GM23248 (cell line): ENCODE measurements at regions not wholly inside any gene's neighbourhood (a gene's known extent, or its start where the extent isn't known, plus 50 kb on each side); places are given as distances from the start of the nearest gene placed in this dataset.

Experiments used
- DNase-seq: peaks from one replicate; pipeline ENCODE4 v3.0.0-alpha.2; 2015
- H2AFZ ChIP-seq: fragments of 200-600 bp; sonication (generic); 2 replicates; pipeline ENCODE4 v1.6.1; 2016; ENCODE audit warnings: antibody characterized with exemption
- H3F3A ChIP-seq: fragments of 200-600 bp; sonication (generic); 2 replicates; pipeline ENCODE4 v1.6.1; 2016; ENCODE audit warnings: mild to moderate bottlenecking, antibody characterized with exemption, mixed run types; ENCODE audit not compliant: insufficient read depth
- H3K27ac ChIP-seq: fragments of 200-600 bp; sonication (generic); 2 replicates; pipeline ENCODE4 v1.5.1; 2016; ENCODE audit warnings: mild to moderate bottlenecking
- H3K27me3 ChIP-seq: fragments of 200-600 bp; sonication (generic); replicated peaks from 2 replicates; pipeline ENCODE4 v1.6.1; 2016; ENCODE audit warnings: mild to moderate bottlenecking; ENCODE audit not compliant: insufficient read depth
- H3K36me3 ChIP-seq: fragments of 200-600 bp; sonication (generic); 2 replicates; pipeline ENCODE4 v1.6.1; 2016; ENCODE audit warnings: low read depth, mild to moderate bottlenecking
- H3K4me1 ChIP-seq: fragments of 200-600 bp; sonication (generic); 2 replicates; pipeline ENCODE4 v1.6.1; 2016; ENCODE audit warnings: mild to moderate bottlenecking; ENCODE audit not compliant: insufficient read depth
- H3K4me2 ChIP-seq: fragments of 200-600 bp; sonication (generic); one replicate; pipeline ENCODE4 v1.6.1; 2016; ENCODE audit warnings: mild to moderate bottlenecking; ENCODE audit not compliant: unreplicated experiment
- H3K4me3 ChIP-seq: fragments of 200-600 bp; sonication (generic); 2 replicates; pipeline ENCODE4 v1.5.1; 2016; ENCODE audit warnings: mild to moderate bottlenecking
- H3K79me2 ChIP-seq: fragments of 200-600 bp; sonication (generic); 2 replicates; pipeline ENCODE4 v1.6.1; 2016; ENCODE audit warnings: mild to moderate bottlenecking; ENCODE audit not compliant: insufficient read depth
- H3K9ac ChIP-seq: fragments of 200-600 bp; sonication (generic); 2 replicates; pipeline ENCODE4 v1.6.1; 2016; ENCODE audit warnings: mild to moderate bottlenecking
- H3K9me2 ChIP-seq: fragments of 200-600 bp; sonication (generic); 2 replicates; pipeline ENCODE4 v1.6.1; 2016; ENCODE audit warnings: mixed run types, mild to moderate bottlenecking, moderate library complexity; ENCODE audit not compliant: insufficient read depth
- H3K9me3 ChIP-seq: fragments of 200-600 bp; sonication (generic); one replicate; pipeline ENCODE4 v1.6.1; 2017; ENCODE audit warnings: low read depth
- H4K20me1 ChIP-seq: fragments of 200-600 bp; sonication (generic); 2 replicates; pipeline ENCODE4 v1.6.0; 2016; ENCODE audit not compliant: insufficient read depth
- EZH2 ChIP-seq: fragments of 200-600 bp; sonication (generic); IDR thresholded peaks from 2 replicates; pipeline ENCODE4 v1.6.1; 2018; ENCODE audit warnings: antibody characterized with exemption, mild to moderate bottlenecking; ENCODE audit not compliant: insufficient read depth, poor library complexity, severe bottlenecking
- EZH2phosphoT487 ChIP-seq: fragments of 200-600 bp; sonication (generic); IDR thresholded peaks from 2 replicates; pipeline ENCODE4 v1.6.1; 2018; ENCODE audit warnings: antibody characterized with exemption, moderate library complexity, mild to moderate bottlenecking, low read depth; ENCODE audit not compliant: insufficient read depth
- WGBS, 2 experiments: methylation state at CpG; one replicate each; pipeline ENCODE4 v1.1.6; 2015 to 2017; ENCODE audit warnings: low lambda C conversion rate in 2 of 2, low coverage in 1 of 2; ENCODE audit errors: missing lambda C conversion rate in 2 of 2; 5-methylcytosine and 5-hydroxymethylcytosine counted together
- in situ Hi-C: fragments of 300-500 bp; cut with MboI; formaldehyde crosslinking; loops from 2 replicates; pipeline ENCODE4 v1.15.0; 2020

DNA sequence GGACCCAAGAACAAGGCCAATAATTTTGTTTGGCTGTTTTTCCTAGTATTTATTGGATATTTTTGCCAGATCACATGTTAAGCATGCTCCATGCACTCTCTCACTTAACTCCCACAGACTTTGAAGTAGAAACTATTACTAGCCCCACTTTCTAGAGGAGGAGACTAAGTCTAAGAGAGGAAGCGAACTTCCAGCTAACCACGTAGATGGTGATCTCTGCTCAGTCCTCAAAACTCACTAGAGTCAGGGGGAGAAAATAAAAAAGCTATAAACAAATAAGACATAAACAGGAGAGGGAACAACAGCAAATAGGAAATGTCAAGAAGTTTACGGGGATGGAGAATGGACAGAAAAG lies 481.0 kb upstream of the PROK2 start:
- Histone ChIP-seq H3K4me2 (no peak overlapping the region), H3K27me3 (no peaks in the 10 kb centered on the region), H3K9me3 (no peaks in the 10 kb centered on the region), H3K4me3 (no peak overlapping the region), H4K20me1 (no peaks in the 10 kb centered on the region), H2AFZ (no peak overlapping the region), H3K9me2 (no peaks in the 10 kb centered on the region), H3K36me3 (no peaks in the 10 kb centered on the region), H3F3A (no peaks in the 10 kb centered on the region; the same call in 1 of the 2 replicates), H3K9ac (no peak overlapping the region), H3K79me2 (no peaks in the 10 kb centered on the region), H3K4me1 (peaks cover 13% of the 10 kb centered on the region), H3K27ac (no peak overlapping the region)
- 45 to 46% methylated on average over 3 of the region's 3 CpGs for WGBS, 2 experiments
- TF ChIP-seq EZH2, result no peak
- no peak for TF ChIP-seq EZH2phosphoT487
- in situ Hi-C loops, result loop anchor here (10.0 to 25.0 kb wide), 2 partner anchors 311 to 554 kb away; no protein-coding TSS in a partner anchor
- no peak for DNase-seq

DNA sequence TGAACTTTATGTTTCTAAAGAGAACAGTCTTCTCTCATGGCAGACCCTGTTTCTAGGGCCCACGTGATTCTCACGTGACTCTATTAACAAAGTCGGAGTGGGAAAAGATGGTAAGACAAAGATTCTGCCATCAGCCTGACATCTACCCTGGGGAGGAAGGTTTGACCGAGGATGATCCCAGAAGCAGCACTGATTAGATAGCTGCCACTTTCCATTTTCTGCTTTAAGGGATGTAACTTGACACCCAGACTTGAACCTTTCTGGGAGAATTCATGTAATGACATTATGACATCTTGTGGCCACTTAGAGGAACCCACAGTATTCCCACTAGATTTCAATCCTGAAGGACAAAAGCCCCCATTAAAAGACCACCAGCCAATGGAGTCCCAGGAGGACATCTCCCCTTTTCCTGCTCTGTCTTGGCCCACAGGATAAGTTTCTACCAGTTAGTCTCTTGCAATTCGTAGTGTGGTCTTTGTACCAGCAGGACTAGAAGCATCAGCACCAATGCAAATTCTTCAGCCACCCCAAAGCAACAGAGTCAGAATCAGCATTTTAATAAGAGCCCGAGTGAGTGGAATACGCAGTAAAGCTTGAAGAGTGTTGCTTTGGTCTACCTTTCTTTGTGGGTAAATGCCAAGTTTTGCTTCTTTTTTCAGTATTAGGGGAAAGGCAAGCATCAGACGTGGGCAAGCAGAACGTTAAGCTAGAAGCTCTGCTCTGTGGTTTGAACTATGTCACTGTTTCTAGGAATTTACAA lies 480.5 kb upstream of the PROK2 start:
- Histone ChIP-seq H2AFZ (no peak overlapping the region), H3K27ac (no peak overlapping the region), H3K36me3 (no peaks in the 10 kb centered on the region), H3K27me3 (no peaks in the 10 kb centered on the region), H3K4me3 (no peak overlapping the region), H4K20me1 (no peaks in the 10 kb centered on the region), H3K4me1 (peaks cover 11% of the 10 kb centered on the region), H3K9me2 (no peaks in the 10 kb centered on the region), H3K9ac (no peak overlapping the region), H3K9me3 (no peaks in the 10 kb centered on the region), H3K4me2 (no peak overlapping the region), H3K79me2 (no peaks in the 10 kb centered on the region), H3F3A (no peaks in the 10 kb centered on the region; the same call in 1 of the 2 replicates)
- in situ Hi-C loops, result loop anchor here (10.0 to 25.0 kb wide), 2 partner anchors 311 to 553 kb away; no protein-coding TSS in a partner anchor
- WGBS, 2 experiments, result 44 to 49% methylated on average over 9 of the region's 9 CpGs
- peak; percentile 59 for DNase-seq
- TF ChIP-seq EZH2phosphoT487 (no peak), EZH2 (no peak)

DNA sequence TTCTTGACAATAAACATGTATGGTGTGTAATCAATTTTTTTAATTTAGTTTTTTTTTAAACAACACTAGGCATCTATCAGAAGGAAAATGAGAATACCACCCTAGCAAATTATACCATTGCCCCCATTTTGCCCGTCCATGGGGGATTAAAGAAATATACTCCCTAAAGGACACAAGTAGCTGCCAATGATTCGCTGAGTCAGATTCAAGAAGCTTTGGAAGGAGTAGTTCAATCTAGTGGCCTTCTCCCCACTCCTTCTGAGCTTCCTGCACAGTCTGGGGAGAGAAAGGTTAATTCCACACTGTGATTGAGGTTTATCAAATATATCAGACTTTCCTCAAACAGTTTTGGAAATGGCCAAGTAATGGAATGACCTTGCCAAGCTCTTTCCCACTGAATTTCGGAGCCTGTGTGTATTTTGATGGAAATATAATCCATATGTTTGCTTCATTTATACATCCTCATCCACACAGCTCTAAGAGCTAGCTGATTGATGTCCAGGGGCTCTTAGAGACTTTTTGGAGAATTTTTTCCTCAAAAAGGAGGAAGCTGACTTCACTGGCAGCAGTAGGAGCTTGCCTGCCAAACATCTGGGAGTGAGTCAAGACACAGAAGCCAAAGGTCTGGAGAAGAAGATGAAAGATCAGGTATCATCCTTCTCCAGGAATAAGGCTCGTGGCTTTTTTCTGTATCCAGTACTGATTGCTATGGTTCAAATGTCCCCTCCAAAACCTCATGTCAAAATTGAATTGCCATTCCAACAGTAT lies 478.5 kb upstream of the PROK2 start:
- DNase-seq, result peak; percentile 41
- Histone ChIP-seq H4K20me1 (no peaks in the 10 kb centered on the region), H3K9ac (no peak overlapping the region), H3K36me3 (no peaks in the 10 kb centered on the region), H3K4me2 (no peak overlapping the region), H3K27me3 (no peaks in the 10 kb centered on the region), H2AFZ (no peak overlapping the region), H3K4me1 (no peaks in the 10 kb centered on the region), H3K79me2 (no peaks in the 10 kb centered on the region), H3K4me3 (no peak overlapping the region), H3K27ac (no peak overlapping the region), H3K9me2 (no peaks in the 10 kb centered on the region), H3F3A (no peaks in the 10 kb centered on the region), H3K9me3 (no peaks in the 10 kb centered on the region)
- TF ChIP-seq EZH2phosphoT487 (no peak), EZH2 (no peak)
- WGBS, 2 experiments, result 49 to 59% methylated on average over 4 of the region's 4 CpGs
- in situ Hi-C loops, result loop anchor here (10.0 to 25.0 kb wide), 2 partner anchors 309 to 551 kb away; no protein-coding TSS in a partner anchor

DNA sequence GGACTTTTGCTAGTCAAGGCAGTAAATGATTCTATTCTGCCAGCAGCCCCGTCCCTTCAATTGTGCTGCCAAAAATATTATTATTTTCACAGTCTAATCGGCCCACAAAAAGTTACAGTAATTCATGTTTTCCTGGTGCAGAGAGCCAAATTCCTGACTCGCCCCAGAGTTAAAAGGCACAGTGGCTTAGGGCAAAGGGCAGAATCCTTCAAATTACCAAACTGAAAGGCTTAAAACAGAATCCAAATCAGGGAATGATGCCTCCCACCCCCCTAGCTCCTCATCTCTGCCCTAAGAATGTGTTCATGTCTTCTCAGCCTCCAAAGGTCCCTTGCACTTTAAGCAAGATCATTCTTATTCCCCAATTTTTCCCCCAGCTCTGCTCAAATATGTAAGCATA lies 477.8 kb upstream of the PROK2 start:
- H3K27ac ChIP-seq, result no peak overlapping the region
- H4K20me1 ChIP-seq, result no peaks in the 10 kb centered on the region
- no peak overlapping the region for H3K4me2 ChIP-seq
- TF ChIP-seq EZH2phosphoT487 (no peak), EZH2 (no peak)
- H3K9me2 ChIP-seq, result no peaks in the 10 kb centered on the region
- H2AFZ ChIP-seq, result no peak overlapping the region
- H3K79me2 ChIP-seq, result no peaks in the 10 kb centered on the region
- no peak for DNase-seq
- H3K36me3 ChIP-seq, result no peaks in the 10 kb centered on the region
- no peak overlapping the region for H3K9ac ChIP-seq
- H3K4me1 ChIP-seq, result no peaks in the 10 kb centered on the region
- no peaks in the 10 kb centered on the region for H3F3A ChIP-seq
- H3K27me3 ChIP-seq, result no peaks in the 10 kb centered on the region
- H3K9me3 ChIP-seq, result no peaks in the 10 kb centered on the region
- H3K4me3 ChIP-seq, result no peak overlapping the region
- in situ Hi-C loops, result loop anchor here (10.0 to 25.0 kb wide), 2 partner anchors 308 to 550 kb away; no protein-coding TSS in a partner anchor
- WGBS, 2 experiments, result 38 to 46% methylated on average over 3 of the region's 3 CpGs
